Pons (tissue), 1 donor: ENCODE measurements at regions not wholly inside any gene's neighbourhood (a gene's known extent, or its start where the extent isn't known, plus 50 kb on each side); places are given as distances from the start of the nearest gene placed in this dataset.

Source experiments
- DNase-seq: peaks from one replicate; pipeline ENCODE4 v3.0.0-alpha.2; 2016; ENCODE audit warnings: low spot score

DNA sequence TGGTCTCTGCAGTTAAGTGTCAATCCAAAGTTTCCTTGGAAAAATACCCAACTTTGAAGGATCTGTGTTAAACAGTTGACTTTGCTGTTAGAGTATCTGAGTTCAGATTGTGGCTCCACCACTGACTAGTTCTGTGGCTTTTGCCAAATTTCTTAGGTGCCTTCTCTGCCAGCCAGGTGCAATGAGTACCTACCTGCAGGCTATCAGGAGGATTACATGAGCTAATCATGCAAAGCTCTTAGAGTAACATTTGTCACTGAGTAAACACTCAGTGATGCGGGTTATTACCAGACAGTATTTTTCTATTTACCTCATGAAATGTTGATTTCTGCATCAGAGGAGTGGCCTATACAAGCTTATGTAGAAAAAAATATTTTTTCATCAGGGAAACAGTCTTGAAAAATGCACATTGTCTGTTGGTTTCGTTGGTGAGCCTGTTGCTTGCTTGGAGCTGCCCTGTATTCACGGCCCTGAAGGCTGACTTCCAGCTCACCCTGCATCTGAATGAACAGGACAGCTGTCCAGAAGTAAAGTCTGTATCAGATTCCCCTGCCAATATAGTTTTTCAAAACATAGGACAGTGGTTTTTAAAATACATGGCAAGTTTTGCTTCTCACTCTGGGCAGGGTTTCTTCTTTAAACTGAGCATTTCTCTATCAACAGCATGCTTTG lies 235.1 kb downstream of the CDCA7 start:
- no peak for DNase-seq

GRCh38 chr2:173590276-173590861 lies 235.7 kb downstream of the CDCA7 start:
- peak; percentile 14 for DNase-seq

DNA sequence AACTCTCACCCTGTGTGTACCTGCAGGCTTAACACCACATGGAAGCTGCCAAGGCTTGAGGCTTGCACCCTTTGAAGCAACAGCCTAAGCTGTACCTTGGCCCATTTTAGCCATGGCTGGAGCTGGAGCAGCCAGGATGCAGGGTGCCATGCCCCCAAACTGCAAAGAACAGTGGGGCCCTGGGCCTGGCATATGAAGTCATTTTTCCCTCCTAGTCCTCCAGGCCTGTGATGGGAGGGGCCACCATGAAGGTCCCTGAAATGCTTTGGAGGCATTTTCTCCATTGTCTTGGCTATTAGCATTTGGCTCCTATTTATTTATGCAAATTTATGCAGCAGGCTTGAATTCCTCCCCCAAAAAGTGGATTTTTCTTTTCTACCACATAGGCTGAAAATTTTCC lies 238.4 kb downstream of the CDCA7 start:
- DNase-seq = no peak

- DNase-seq = no peak
These were observed 241.6 kb downstream of the CDCA7 start for GRCh38 chr2:173596244-173596643.

DNA sequence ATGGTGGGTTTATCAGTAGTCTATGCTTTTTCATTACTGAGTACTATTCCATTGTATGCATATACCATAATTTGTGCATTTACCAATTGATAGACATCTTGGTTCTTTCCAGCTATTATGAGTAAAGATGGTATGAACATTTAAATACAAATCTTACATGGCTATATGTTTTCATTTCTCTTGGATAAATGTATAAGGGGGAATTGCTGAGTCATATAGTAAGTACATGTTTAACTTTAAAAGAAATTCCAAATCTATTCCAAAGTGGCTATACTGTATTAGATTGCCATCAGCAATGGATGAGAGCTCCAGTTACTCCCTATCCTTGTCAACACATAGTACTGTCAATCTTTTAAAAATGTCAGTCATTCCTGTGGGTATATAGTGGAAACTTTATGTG lies 243.9 kb downstream of the CDCA7 start:
- DNase-seq = no peak

GRCh38 chr2:173599821-173600359 lies 245.2 kb downstream of the CDCA7 start:
- DNase-seq = no peak

- no peak for DNase-seq
These were observed 247.6 kb downstream of the CDCA7 start for GRCh38 chr2:173602153-173602795.

- no peak for DNase-seq
These were observed 251.3 kb downstream of the CDCA7 start for GRCh38 chr2:173605994-173606393.

- no peak for DNase-seq
These were observed 252.1 kb downstream of the CDCA7 start for GRCh38 chr2:173606619-173607248.

GRCh38 chr2:173607606-173608311 lies 253.1 kb downstream of the CDCA7 start:
- no peak for DNase-seq

DNA sequence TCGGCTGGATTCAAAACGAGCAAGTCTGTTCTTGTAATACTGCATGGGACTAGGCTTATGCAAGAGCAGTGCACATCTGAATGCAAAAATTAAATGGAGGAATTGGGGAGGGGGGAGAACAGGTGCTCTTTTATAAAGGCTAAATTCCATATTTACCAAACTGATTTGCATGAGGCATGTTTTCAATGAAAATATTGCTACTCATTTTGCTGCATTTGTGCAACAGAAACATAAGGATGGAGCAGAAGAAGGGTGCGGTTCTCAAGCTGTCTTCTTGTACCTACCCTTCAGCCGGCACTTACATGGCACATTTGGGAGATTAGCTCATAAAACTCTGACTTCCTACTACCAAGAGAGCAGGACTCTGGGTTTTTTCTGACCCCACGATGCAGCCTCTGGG lies 256.4 kb downstream of the CDCA7 start:
- DNase-seq = no peak

DNA sequence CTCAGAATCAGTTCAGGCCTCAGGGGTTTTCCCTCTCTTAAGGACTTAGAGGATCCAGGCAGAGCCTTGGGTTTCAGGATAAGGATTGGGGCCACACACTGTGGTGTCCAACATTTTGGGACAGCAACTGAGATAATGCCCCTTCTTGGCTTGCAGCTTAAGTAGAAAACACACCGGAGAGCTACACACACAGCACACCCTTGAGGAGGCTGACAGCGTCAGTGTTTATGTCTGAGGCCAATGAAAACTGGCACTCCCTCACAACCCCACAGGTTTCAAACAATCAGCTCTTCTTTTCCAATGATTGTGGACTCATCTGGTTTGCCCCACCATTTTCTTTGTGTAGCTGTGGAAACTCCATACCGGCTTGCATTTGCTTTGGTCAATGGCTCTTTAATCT lies 257.7 kb downstream of the CDCA7 start:
- no peak for DNase-seq

- no peak for DNase-seq
These were observed 258.7 kb downstream of the CDCA7 start for GRCh38 chr2:173613386-173613785.

DNA sequence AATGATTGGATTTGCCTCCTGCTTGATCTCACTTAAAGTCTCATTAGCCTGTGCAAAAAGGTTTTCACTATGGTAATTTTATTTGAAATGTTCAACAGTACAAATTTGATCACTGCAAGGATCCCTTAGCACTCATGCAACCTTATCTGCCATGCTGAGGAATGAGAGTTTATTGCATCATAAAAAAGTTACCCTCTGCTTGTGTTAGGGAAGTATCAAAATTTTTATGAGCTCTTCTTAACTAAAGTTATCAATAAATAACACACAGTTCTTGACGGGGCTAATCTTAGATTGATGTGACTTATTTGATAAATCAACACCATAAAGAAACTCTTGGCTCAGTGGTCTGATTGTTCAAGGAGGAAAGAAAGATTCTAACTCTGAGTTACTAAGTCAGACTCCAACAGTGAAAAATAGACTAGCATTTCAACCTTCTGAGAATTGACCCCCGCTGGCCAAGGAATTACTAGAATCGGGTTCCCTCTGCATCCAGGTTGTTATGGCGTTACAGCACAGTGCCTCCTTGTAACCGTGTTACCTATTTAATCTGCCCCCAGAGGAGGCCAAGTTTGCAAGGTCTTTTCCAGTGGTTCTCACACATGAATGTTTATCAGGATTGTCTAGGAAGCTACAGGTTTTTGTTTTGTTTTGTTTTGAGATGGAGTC lies 259.7 kb downstream of the CDCA7 start:
- no peak for DNase-seq

GRCh38 chr2:173623438-173624319 lies 269.0 kb downstream of the CDCA7 start:
- no peak for DNase-seq

- DNase-seq = no peak
These were observed 270.6 kb downstream of the CDCA7 start for GRCh38 chr2:173625315-173625714.

DNA sequence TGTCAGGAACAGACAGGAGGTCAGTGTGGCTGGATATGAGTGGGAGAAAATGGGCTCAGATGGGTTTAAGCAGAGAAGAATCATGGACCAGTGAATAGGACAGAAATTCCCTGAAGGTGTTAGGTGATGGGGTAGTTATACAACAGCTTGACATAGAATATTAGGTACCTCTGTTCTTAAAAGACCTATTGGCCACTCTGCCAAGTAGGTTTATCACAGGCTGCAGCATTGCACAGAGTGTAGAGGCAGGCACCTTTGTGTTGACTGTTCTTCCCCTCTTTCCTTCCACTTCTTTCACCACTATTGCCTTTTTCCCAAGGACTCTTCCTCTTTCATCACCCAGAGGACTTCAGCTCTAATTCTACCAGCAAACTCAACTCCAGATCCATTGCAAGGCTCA lies 274.4 kb downstream of the CDCA7 start:
- DNase-seq = no peak

- no peak for DNase-seq
These were observed 275.9 kb downstream of the CDCA7 start for GRCh38 chr2:173630425-173631126.

- peak; percentile 15 for DNase-seq
These were observed 276.4 kb downstream of the CDCA7 start for GRCh38 chr2:173631127-173631460.

- DNase-seq = no peak
These were observed 289.5 kb downstream of the CDCA7 start for GRCh38 chr2:173644146-173644545.
